ENCODE measurements at regions not wholly inside any gene's neighbourhood (a gene's known extent, or its start where the extent isn't known, plus 50 kb on each side); places are given as distances from the start of the nearest gene placed in this dataset.

GRCh38 chrX:538311-538710 is 92.3 kb upstream of the SHOX start:
- TF ChIP-seq POLR2A (IDR thresholded peaks at IDR 0.05) (no peak), CTCF (IDR thresholded peaks at IDR 0.05) (no peak), EP300 (IDR thresholded peaks at IDR 0.05) (no peak), POLR2AphosphoS5 (IDR thresholded peaks at IDR 0.05) (no peak)

Data from upper lobe of left lung (tissue), 4 donors.